PC-9 (cell line): ENCODE measurements at regions not wholly inside any gene's neighbourhood (a gene's known extent, or its start where the extent isn't known, plus 50 kb on each side); places are given as distances from the start of the nearest gene placed in this dataset.

ENCODE experiments used
- CTCF ChIP-seq: fragments of 200-600 bp; sonication (generic); conservative IDR thresholded peaks from 2 replicates; pipeline ENCODE4 v1.6.1; 2017; ENCODE audit warnings: mixed run types, antibody characterized with exemption, mild to moderate bottlenecking, moderate library complexity
- EZH2 ChIP-seq: fragments of 200-600 bp; sonication (generic); IDR thresholded peaks from 2 replicates; pipeline ENCODE4 v1.8.0; 2017; ENCODE audit warnings: antibody characterized with exemption, low read depth

GRCh38 chr2:181781078-181781786 lies 100.9 kb upstream of the NEUROD1 start:
- TF ChIP-seq CTCF (no peak), EZH2 (no peak)
